Mesendoderm (in vitro differentiated cells): ENCODE measurements at regions not wholly inside any gene's neighbourhood (a gene's known extent, or its start where the extent isn't known, plus 50 kb on each side); places are given as distances from the start of the nearest gene placed in this dataset.

Experiments used
- DNase-seq: peaks from one replicate; pipeline ENCODE4 v3.0.0; 2013
- H2AK5ac ChIP-seq: 2 replicates; pipeline ENCODE4 v1.6.1; 2013; ENCODE audit warnings: low read length, inconsistent platforms
- H2BK120ac ChIP-seq: 2 replicates; pipeline ENCODE4 v1.6.1; 2013; ENCODE audit warnings: low read depth, mild to moderate bottlenecking, low read length, moderate library complexity, mixed read lengths
- H2BK15ac ChIP-seq: replicated peaks from 2 replicates; pipeline ENCODE4 v1.6.1; 2013; ENCODE audit warnings: low read depth, mild to moderate bottlenecking, moderate library complexity
- H2BK5ac ChIP-seq: 2 replicates; pipeline ENCODE4 v1.6.1; 2013; ENCODE audit warnings: low read length, inconsistent platforms
- H3K18ac ChIP-seq: 2 replicates; pipeline ENCODE4 v1.6.1; 2013; ENCODE audit warnings: mild to moderate bottlenecking, low read length, mixed read lengths
- H3K23ac ChIP-seq: one replicate; pipeline ENCODE4 v1.6.1; 2013; ENCODE audit warnings: low read length
- H3K27ac ChIP-seq: 2 replicates; pipeline ENCODE4 v1.5.1; 2013; ENCODE audit warnings: low read depth, mild to moderate bottlenecking, inconsistent platforms, low read length, moderate library complexity
- H3K27me3 ChIP-seq: 2 replicates; pipeline ENCODE4 v1.6.1; 2013; ENCODE audit warnings: low read length, control low read depth, mild to moderate bottlenecking, inconsistent platforms; ENCODE audit not compliant: insufficient read depth, poor library complexity
- H3K36me3 ChIP-seq: 2 replicates; pipeline ENCODE4 v1.6.1; 2013; ENCODE audit warnings: low read length, inconsistent platforms; ENCODE audit not compliant: control insufficient read depth, insufficient read depth
- H3K4ac ChIP-seq: one replicate; pipeline ENCODE4 v1.6.1; 2013; ENCODE audit warnings: low read depth, mild to moderate bottlenecking, low read length, moderate library complexity
- H3K4me1 ChIP-seq: 2 replicates; pipeline ENCODE4 v1.6.1; 2013; ENCODE audit warnings: low read depth, low read length, inconsistent platforms; ENCODE audit not compliant: control insufficient read depth
- H3K4me2 ChIP-seq: 2 replicates; pipeline ENCODE4 v1.6.1; 2013; ENCODE audit warnings: low read length
- H3K4me3 ChIP-seq: 2 replicates; pipeline ENCODE4 v1.5.1; 2013; ENCODE audit warnings: mild to moderate bottlenecking, low read length
- H3K56ac ChIP-seq: one replicate; pipeline ENCODE4 v1.6.1; 2013; ENCODE audit warnings: low read length
- H3K79me1 ChIP-seq: 2 replicates; pipeline ENCODE4 v1.6.1; 2013; ENCODE audit warnings: low read length, inconsistent platforms
- H3K79me2 ChIP-seq: 2 replicates; pipeline ENCODE4 v1.6.1; 2013; ENCODE audit warnings: mild to moderate bottlenecking, low read length; ENCODE audit not compliant: control insufficient read depth, insufficient read depth
- H3K9ac ChIP-seq: 2 replicates; pipeline ENCODE4 v1.6.1; 2013; ENCODE audit warnings: low read length, inconsistent platforms
- H4K5ac ChIP-seq: one replicate; pipeline ENCODE4 v1.6.1; 2013; ENCODE audit warnings: low read length
- H4K8ac ChIP-seq: one replicate; pipeline ENCODE4 v1.6.1; 2013; ENCODE audit warnings: low read depth, mild to moderate bottlenecking, control low read depth, low read length, moderate library complexity
- WGBS: extraction: QIAGEN DNeasy Blood & Tissue Kit; methylation state at CpG from one replicate; pipeline ENCODE4 v1.1.7; 2013; ENCODE audit warnings: low lambda C conversion rate, missing lambda C conversion rate; ENCODE audit not compliant: insufficient coverage; ENCODE audit errors: extremely low coverage; 5-methylcytosine and 5-hydroxymethylcytosine counted together

DNA sequence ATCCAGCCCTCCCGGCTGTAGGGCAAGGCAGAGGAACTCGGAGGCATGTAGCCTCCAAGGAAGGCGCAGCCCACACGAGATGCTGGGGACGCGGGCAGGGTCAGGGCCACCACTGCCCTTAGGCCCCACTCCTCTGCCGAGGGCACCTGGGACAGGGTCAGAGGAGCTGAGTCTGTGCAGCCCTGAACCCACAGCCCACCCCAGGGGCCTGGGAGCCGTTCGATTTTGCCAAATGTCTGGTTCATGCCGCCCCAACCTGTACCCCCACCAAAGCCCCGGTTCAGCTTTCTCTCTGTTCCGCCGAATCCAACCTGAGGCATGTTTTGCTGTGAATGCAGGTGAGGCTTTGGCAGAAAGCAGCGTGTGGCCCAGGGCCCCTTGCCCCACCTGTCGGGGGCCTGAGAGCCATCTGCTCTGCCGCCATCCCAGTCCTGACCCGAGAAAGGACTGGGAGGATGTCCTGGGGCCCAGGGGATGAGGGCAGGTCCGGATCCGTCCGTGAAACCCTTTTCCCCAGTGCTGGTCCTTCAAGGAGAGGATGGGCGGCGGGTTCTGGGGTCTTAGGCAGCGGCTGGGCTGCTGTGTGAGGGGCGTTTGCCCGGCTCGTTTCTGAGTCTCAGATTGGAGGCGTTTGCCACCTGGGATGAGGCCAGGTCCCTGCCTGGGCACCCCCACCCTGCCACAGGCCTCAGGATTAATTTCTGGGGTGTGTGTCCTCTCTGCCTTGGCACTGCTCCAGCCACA lies 79.3 kb upstream of the GATA5 start:
- Histone ChIP-seq H2BK120ac (no peak overlapping the region), H3K18ac (no peak overlapping the region), H3K79me1 (no peaks in the 10 kb centered on the region), H3K4me1 (no peaks in the 10 kb centered on the region), H3K9ac (no peak overlapping the region), H3K27ac (no peak overlapping the region), H3K56ac (no peak overlapping the region), H3K36me3 (no peaks in the 10 kb centered on the region), H4K8ac (no peak overlapping the region), H3K23ac (no peak overlapping the region), H3K4me3 (no peak overlapping the region), H2AK5ac (no peak overlapping the region), H3K27me3 (peaks cover 7% of the 10 kb centered on the region), H3K4ac (no peak overlapping the region), H3K79me2 (no peaks in the 10 kb centered on the region), H2BK15ac (no peak overlapping the region), H4K5ac (no peak overlapping the region), H2BK5ac (no peak overlapping the region), H3K4me2 (no peak overlapping the region)
- DNase-seq, result no peak
- no CpG with 5 or more reads among the region's 27 CpGs for WGBS

DNA sequence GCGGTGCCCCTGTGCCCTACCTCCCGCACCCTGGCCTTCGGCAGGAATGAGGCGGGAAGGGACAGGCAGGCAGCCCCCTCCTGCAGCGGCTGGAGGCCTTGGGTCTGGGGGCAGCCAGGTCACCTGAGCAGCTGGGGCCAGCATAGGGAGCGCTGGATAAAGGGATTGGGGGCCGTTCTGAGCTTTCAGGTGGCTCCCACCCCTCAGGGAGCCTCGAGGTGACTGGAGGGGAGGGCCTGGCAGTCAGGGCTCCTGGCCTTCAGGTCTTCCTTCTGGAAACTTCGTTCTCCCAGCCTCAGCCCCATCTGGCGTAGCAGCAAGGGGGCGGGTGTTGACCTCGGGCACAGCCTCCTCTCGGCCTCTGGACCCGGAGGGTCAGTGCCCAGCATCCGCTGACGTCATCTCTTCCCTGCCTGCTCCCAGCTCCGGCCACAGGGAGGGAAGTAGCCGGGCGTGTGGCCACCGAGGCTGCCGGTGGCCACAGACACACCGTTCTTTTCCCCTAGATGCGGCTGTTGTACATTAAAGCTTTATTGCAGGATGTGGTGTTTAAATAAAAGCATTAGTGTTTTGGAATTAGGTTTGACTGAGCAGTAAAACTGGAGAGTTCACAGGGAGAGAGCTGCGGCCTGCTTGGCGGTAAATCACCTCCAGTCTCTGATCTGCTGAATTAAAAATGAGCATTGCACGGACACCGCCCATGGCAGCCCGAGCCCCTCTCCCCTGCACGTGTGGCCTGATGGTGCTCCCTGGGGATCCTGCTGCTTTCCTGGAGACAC lies 80.0 kb upstream of the GATA5 start:
- Histone ChIP-seq H3K79me2 (no peaks in the 10 kb centered on the region), H4K8ac (no peak overlapping the region), H3K9ac (no peak overlapping the region), H2BK120ac (no peak overlapping the region), H3K18ac (no peak overlapping the region), H2BK15ac (no peak overlapping the region), H3K4ac (no peak overlapping the region), H3K4me3 (no peak overlapping the region), H3K27me3 (peaks cover 7% of the 10 kb centered on the region), H3K79me1 (no peaks in the 10 kb centered on the region), H3K56ac (no peak overlapping the region), H3K4me1 (no peaks in the 10 kb centered on the region), H2BK5ac (no peak overlapping the region), H4K5ac (no peak overlapping the region), H3K36me3 (no peaks in the 10 kb centered on the region), H3K27ac (no peak overlapping the region), H3K4me2 (no peak overlapping the region), H3K23ac (no peak overlapping the region), H2AK5ac (no peak overlapping the region)
- no peak for DNase-seq
- WGBS, result no CpG with 5 or more reads among the region's 29 CpGs

DNA sequence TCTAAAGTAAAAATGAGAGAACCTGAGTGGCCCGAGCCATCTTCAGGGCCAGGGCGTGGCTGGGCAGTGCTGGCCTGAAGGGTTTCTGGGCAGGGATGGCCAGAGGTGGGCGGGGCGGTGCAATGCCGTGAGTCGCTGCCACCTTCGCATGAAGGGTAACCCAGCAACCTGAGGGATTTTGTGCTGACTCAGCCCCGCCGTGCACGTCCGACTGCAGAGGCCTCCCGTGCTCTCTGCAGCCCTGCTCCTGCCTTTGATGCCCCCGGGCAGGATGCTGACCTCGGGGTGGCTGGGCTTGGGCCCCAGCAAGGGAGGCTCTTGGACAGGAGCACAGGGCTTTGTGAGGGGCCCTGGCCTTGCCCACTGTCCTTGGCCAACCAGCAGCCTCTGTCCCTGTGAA lies 81.7 kb upstream of the GATA5 start:
- no peak overlapping the region for H3K4ac ChIP-seq
- no peak overlapping the region for H3K9ac ChIP-seq
- H2BK5ac ChIP-seq, result no peak overlapping the region
- H3K4me3 ChIP-seq, result no peak overlapping the region
- no peaks in the 10 kb centered on the region for H3K27me3 ChIP-seq
- H3K56ac ChIP-seq, result no peak overlapping the region
- DNase-seq, result no peak
- no peaks in the 10 kb centered on the region for H3K36me3 ChIP-seq
- H3K4me1 ChIP-seq, result no peaks in the 10 kb centered on the region
- H2BK120ac ChIP-seq, result no peak overlapping the region
- no peak overlapping the region for H3K4me2 ChIP-seq
- no peaks in the 10 kb centered on the region for H3K79me1 ChIP-seq
- no peak overlapping the region for H3K23ac ChIP-seq
- no peak overlapping the region for H3K27ac ChIP-seq
- no peak overlapping the region for H3K18ac ChIP-seq
- H4K8ac ChIP-seq, result no peak overlapping the region
- H2AK5ac ChIP-seq, result no peak overlapping the region
- no peak overlapping the region for H2BK15ac ChIP-seq
- no peak overlapping the region for H4K5ac ChIP-seq
- H3K79me2 ChIP-seq, result no peaks in the 10 kb centered on the region
- WGBS, result no CpG with 5 or more reads among the region's 14 CpGs

DNA sequence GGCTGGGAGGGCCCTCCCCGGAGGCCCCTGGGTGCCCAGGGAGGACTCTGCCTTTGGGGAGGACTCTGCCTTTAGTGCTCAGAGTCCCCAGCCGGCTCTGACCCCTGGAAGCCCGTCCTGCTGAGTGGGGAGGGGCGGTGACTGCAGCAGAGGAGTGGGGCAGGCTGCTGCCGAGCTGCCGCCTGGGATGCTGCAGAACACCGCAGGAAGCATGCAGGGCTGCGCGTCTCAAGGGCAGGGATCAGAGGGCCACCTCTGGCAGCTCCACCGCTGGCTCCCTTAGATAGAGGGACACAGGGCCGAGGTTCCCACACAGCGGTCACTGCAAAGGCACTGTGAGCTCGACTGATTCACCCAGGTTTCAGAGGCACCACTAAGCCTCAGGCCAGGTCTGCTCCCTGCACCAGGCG lies 82.2 kb upstream of the GATA5 start:
- Histone ChIP-seq H3K56ac (no peak overlapping the region), H4K8ac (no peak overlapping the region), H4K5ac (no peak overlapping the region), H2BK120ac (no peak overlapping the region), H3K18ac (no peak overlapping the region), H3K79me2 (no peaks in the 10 kb centered on the region), H3K27me3 (no peaks in the 10 kb centered on the region), H3K9ac (no peak overlapping the region), H3K4me3 (no peak overlapping the region), H3K27ac (no peak overlapping the region), H2BK5ac (no peak overlapping the region), H3K4me2 (no peak overlapping the region), H3K36me3 (no peaks in the 10 kb centered on the region), H2AK5ac (no peak overlapping the region), H2BK15ac (no peak overlapping the region), H3K4me1 (no peaks in the 10 kb centered on the region), H3K4ac (no peak overlapping the region), H3K23ac (no peak overlapping the region), H3K79me1 (no peaks in the 10 kb centered on the region)
- no peak for DNase-seq
- WGBS, result no CpG with 5 or more reads among the region's 14 CpGs

DNA sequence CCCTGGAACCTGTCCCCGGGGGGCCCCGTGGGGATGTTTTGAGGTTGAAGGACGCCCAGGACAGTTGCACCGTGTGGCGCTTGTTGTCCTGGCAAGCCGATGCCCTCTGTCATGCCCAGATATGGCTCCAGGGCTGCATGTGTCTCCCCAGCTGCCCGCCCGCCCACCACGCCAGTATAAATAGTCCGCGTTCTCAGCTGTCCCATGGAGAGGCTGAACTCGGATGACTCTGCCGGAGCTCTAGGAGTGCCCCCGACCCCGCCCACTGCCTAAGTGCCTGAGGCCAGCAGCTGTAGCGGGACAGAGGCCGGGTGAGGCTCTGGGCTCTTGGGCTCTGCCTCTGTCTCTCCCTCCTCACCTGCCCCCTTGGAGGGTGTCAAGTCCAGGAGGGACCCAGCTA lies 83.0 kb upstream of the GATA5 start:
- no CpG with 5 or more reads among the region's 17 CpGs for WGBS
- H2AK5ac ChIP-seq, result no peak overlapping the region
- no peaks in the 10 kb centered on the region for H3K79me2 ChIP-seq
- H2BK120ac ChIP-seq, result no peak overlapping the region
- H4K5ac ChIP-seq, result no peak overlapping the region
- H3K23ac ChIP-seq, result no peak overlapping the region
- no peak overlapping the region for H3K4me2 ChIP-seq
- H3K4me3 ChIP-seq, result no peak overlapping the region
- no peak overlapping the region for H2BK15ac ChIP-seq
- no peaks in the 10 kb centered on the region for H3K27me3 ChIP-seq
- H3K56ac ChIP-seq, result no peak overlapping the region
- H3K4ac ChIP-seq, result no peak overlapping the region
- DNase-seq, result no peak
- no peaks in the 10 kb centered on the region for H3K4me1 ChIP-seq
- no peaks in the 10 kb centered on the region for H3K79me1 ChIP-seq
- no peak overlapping the region for H2BK5ac ChIP-seq
- H3K18ac ChIP-seq, result no peak overlapping the region
- H4K8ac ChIP-seq, result no peak overlapping the region
- H3K9ac ChIP-seq, result no peak overlapping the region
- H3K27ac ChIP-seq, result no peak overlapping the region
- no peaks in the 10 kb centered on the region for H3K36me3 ChIP-seq
